HG03196 (cell line): ENCODE measurements at regions not wholly inside any gene's neighbourhood (a gene's known extent, or its start where the extent isn't known, plus 50 kb on each side); places are given as distances from the start of the nearest gene placed in this dataset.
"Not testable (repeated sequence)": the region's sequence is repeated elsewhere in the genome, so short reads cannot be mapped to it uniquely, and the experiment has no call there.

Experiments
- ATAC-seq: cut with Tn5 transposase; IDR thresholded peaks from one replicate; pipeline ENCODE4 v1.9.1; 2021; ENCODE audit not compliant: unreplicated experiment

DNA sequence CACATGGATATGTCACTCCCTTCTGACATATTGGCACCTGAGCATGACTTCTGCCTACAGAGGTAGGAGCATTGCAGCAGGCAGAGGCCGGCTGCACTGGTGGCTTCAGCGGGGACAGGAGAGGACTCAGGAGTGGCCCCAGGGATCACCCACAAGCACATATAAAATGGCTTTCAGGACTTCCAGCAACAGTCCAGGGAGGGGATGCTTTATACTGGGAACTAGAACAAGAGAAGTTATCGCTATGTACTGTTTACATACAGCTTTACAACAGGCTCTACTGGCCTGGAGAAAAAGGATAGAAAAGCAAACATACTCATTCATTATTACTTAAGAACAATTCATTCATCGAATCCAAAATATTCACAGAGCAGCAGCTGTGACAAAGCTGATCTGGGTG is 337.8 kb downstream of the THBS2 start:
- no peak for ATAC-seq

DNA sequence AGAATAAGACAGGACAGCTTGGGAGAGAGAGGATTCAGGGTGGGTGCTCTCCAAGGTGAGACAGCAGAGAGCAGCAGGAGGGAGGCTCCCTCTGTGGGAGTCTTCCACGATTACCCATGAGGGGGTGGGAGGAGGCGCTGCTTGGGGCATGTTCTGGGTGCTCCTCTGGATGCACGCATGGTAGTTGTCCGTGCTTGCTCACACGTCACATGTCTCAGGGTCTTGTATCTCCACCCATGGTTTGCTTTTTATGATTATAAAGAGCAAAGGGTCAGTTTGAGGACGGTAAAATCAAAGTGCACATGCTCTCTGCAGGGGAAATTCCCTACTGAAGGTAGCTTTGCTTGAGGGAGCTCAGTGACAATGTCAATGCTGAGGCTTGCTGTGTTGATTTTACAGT is 338.4 kb downstream of the THBS2 start:
- no peak for ATAC-seq

GRCh38 chr6:168913866-168914469 is 339.7 kb downstream of the THBS2 start:
- ATAC-seq = no peak

DNA sequence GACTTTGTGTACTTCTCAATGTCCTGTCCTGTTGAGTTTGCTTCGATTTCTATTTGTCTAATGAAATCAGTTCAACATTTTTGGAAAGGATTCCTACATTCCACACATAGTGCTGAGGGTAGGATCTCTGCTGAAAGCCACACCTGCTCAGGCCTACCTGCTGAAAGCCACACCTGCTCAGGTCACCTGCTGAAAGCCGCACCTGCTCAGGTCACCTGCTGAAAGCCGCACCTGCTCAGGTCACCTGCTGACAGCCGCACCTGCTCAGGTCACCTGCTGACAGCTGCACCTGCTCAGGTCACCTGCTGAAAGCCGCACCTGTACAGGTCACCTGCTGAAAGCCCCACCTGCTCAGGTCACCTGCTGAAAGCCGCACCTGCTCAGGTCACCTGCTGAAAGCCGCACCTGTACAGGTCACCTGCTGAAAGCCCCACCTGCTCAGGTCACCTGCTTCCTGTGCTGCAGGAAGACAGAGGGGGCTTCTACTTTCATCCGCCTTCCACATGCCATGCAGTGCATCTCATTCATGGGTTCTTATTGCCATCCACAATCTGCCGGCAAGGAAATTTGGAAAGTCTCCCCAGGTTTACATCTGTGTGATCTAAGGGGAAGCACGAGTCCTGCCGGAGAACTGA is 340.3 kb downstream of the THBS2 start:
- ATAC-seq = not testable (repeated sequence)

DNA sequence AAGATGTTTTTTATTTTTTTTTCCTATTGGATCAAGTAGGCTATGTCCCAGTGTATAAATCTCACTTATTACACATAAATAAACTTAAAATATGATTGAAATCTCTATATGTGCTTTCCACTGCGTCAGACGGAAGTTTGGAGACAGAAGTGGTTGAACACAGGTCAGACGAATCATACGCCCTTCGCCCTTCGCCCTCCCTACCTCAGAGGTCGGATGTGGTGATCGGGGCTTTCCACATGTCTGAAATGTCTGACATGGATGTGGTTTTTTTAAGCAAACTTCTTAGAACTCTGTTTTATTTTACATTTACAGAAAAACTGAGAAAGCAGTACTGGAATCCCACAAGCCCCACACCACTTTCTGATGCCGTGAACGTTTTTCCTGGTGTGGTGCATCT is 344.4 kb downstream of the THBS2 start:
- no peak for ATAC-seq

GRCh38 chr6:168908887-168909286 is 344.8 kb downstream of the THBS2 start:
- no peak for ATAC-seq

- no peak for ATAC-seq
Measured at GRCh38 chr6:168908166-168908565, 345.5 kb downstream of the THBS2 start.

- no peak for ATAC-seq
Measured at GRCh38 chr6:168906391-168906790, 347.3 kb downstream of the THBS2 start.

- ATAC-seq = no peak
Measured at GRCh38 chr6:168905451-168906090, 348.1 kb downstream of the THBS2 start.

- ATAC-seq = no peak
Measured at GRCh38 chr6:168903613-168904345, 349.9 kb downstream of the THBS2 start.

DNA sequence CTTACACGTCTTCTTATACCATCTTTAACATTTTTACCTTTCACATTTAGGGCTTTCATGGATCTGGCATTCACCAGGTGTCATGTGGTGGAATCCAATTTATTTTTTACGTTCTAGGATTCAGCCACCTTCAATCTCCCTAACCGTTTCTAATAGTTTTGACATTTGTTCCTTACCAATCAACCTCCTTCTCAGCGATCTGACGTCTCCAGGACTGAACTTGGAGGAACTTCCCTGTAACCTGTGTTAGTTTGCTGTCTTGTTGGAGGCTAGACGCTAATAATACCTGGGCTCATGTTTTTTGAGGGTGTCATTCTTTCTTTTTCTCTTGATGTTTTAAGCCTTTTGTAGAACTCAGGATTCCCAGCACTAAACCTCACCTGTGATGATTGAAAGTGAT is 351.6 kb downstream of the THBS2 start:
- no peak for ATAC-seq

DNA sequence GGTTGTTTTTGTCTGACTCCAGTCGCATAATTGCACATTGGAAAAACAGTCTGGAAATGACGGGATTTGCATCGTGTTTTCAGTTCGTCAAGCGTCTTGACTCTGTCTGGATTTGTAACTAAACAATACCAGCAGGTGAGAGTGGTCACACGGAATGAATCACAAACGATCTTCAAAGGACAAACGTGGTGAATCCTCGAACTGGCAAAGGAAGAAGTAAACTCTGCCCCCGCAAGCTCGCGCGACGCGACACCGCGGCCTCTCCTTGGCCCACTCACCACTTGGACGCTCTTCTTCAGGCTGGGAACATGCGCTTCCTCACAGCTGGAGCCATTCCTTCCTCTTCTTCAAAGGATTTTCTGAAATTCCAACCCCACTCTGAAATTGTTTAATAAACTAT is 352.6 kb downstream of the THBS2 start:
- no peak for ATAC-seq

GRCh38 chr6:168896321-168896720 is 357.3 kb downstream of the THBS2 start:
- no peak for ATAC-seq

DNA sequence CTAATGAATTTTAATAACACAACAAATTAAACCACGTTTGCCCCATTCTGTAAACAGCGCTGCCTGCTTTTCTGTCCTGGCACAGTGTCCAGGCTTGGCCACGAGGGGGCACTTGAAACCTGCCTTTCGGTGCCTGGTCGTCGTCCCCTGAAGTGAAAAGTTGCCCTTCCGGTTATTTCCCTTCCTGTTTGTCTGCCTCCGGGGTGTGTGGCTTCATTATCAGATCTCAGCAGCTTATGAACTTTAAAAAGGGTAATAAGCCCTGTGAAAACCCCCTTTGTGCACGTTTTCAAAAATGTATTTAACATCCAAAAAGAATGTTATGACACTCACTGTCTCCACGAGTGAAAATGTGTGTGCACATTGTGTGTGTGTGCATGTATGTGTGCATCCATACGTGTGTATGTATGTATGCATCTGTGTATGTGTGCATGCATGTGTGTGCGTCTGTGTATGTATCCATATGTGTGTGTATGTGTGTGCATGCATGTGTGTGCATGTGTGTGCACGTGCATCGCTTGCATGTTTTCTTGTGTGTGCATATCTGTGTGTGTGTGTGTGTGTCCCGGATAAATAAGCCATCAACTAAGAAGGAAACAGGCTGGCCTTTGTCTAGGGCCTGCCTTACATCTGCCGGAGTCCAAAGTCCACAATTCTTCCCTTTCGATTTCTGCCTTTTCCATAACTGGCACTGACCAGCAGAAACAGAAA is 358.4 kb downstream of the THBS2 start:
- ATAC-seq = peak; percentile 95

DNA sequence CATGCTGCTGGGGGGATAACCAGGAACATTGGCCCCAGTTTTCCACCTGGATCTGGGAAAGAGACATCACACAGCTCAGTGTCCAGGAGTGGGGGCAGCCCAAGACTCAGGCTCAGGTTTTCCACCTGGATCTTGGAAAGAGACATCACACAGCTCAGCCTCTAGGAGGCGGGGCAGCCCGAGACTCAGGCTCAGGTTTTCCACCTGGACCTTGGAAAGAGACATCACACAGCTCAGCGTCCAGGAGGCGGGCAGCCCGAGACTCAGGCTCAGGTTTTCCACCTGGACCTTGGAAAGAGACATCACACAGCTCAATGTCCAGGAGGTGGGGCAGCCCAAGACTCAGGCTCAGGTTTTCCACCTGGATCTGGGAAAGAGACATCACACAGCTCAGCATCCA is 361.6 kb downstream of the THBS2 start:
- ATAC-seq = no peak

DNA sequence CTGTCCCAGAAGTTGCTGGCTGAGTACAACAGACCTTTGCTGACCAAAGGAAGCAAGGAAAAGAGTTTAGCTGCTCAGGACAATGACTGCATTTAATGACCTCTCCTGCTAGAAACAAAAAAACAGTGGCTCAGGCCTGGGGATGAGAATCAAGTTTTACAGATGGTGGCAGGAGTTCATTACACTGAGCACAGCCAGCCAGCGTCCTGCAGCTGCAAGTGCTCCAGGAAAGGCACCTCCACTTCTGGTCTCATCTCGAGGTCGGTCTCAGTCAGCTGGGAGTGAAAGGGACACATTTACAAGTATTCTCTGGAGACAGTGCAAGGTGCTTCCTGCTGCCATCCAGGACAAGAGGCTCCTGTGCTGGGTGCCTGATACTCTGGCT is 362.7 kb downstream of the THBS2 start:
- ATAC-seq = no peak

- no peak for ATAC-seq
Measured at GRCh38 chr6:168890306-168890980, 363.2 kb downstream of the THBS2 start.

DNA sequence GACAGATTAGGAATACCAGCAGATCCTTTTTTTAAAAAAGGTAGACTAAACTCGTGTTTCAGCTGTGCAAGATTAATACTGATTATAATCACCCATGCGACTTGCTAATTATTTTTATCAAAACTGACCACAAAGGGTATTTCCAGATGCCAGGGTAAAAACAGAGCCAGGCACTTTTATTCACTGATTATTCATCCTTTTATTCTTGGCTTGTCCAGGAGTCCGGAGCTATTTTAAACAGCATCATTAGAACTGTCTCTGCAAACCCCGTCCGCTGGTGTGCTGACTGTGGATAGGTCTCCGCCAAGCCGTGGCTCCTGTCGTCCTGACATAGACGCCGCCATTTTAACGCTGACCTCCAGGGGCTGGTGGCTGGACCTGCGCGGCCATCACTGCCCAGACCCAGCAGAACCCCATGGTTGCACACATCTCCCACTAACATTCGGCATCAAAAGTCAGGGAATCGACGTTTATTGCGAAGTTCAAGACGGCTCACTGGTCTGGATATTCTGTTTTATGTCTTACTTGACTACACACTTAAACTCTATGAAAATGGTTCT is 364.8 kb downstream of the THBS2 start:
- no peak for ATAC-seq

GRCh38 chr6:168888102-168888501 is 365.5 kb downstream of the THBS2 start:
- ATAC-seq = no peak

DNA sequence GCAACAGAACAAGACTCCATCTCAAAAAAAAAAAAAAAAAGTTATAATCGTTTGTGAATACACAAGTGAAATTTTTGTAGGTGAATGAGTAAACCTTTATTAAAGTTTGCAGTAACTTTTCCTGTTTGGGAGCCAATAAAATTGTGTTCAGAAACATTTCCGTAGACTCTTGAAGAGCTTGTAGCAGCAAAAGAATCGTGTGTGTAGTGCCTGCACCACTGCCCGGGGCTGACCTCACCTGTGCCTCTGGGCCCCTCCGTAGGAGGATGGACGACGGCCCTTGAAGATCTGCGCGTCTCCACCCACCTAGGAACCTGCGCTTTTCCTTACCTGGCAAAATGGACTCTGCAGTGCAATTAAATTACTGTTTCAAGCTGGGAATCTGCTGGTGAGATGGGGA is 366.0 kb downstream of the THBS2 start:
- no peak for ATAC-seq
